WTC11 (cell line): ENCODE measurements at regions not wholly inside any gene's neighbourhood (a gene's known extent, or its start where the extent isn't known, plus 50 kb on each side); places are given as distances from the start of the nearest gene placed in this dataset.

ENCODE experiments used
- MAX ChIP-seq: sonication (generic); formaldehyde crosslinking; IDR thresholded peaks from 2 replicates; pipeline ENCODE4 v1.8.0; 2022; ENCODE audit warnings: mild to moderate bottlenecking, missing genetic modification reagents
- TF ChIP-seq, protein P1 (sequence below): sonication (generic); formaldehyde crosslinking; IDR thresholded peaks from 2 replicates; pipeline ENCODE4 v1.8.0; 2022; ENCODE audit warnings: missing genetic modification reagents

DNA sequence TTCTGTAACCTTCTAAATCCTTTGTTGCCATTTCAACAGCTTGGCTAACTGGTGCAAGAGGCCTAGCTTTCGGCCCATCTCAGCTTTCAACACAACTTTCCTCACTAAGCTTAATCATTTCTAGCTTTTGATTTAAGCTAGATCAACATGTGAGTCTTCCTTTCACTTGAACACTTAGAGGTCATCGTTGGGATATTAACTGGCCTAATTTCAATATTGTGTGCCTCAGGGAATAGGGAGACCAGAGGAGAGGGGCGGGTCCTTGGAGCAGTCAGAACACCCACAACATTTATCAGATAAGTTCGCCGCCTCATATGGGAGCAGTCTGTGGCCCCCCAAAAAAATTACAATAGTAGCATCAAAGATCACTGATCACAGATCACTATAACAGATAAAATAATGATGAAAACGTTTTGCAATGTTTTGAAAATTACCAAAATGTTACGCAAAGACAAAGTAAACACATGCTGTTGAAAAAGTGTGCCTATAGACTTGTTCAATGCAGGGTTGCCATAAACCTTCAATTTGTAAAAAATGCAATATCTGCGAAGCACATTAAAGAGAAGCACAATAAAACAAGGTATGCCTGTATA lies 66.8 kb upstream of the PCSK1 start:
- TF ChIP-seq, protein P1, sequence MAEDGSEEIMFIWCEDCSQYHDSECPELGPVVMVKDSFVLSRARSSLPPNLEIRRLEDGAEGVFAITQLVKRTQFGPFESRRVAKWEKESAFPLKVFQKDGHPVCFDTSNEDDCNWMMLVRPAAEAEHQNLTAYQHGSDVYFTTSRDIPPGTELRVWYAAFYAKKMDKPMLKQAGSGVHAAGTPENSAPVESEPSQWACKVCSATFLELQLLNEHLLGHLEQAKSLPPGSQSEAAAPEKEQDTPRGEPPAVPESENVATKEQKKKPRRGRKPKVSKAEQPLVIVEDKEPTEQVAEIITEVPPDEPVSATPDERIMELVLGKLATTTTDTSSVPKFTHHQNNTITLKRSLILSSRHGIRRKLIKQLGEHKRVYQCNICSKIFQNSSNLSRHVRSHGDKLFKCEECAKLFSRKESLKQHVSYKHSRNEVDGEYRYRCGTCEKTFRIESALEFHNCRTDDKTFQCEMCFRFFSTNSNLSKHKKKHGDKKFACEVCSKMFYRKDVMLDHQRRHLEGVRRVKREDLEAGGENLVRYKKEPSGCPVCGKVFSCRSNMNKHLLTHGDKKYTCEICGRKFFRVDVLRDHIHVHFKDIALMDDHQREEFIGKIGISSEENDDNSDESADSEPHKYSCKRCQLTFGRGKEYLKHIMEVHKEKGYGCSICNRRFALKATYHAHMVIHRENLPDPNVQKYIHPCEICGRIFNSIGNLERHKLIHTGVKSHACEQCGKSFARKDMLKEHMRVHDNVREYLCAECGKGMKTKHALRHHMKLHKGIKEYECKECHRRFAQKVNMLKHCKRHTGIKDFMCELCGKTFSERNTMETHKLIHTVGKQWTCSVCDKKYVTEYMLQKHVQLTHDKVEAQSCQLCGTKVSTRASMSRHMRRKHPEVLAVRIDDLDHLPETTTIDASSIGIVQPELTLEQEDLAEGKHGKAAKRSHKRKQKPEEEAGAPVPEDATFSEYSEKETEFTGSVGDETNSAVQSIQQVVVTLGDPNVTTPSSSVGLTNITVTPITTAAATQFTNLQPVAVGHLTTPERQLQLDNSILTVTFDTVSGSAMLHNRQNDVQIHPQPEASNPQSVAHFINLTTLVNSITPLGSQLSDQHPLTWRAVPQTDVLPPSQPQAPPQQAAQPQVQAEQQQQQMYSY (CRISPR knock-in tag) = no peak
- no peak for TF ChIP-seq MAX (CRISPR knock-in tag)
